GM23248 (cell line): ENCODE measurements at regions not wholly inside any gene's neighbourhood (a gene's known extent, or its start where the extent isn't known, plus 50 kb on each side); places are given as distances from the start of the nearest gene placed in this dataset.
A peak's percentile ranks its signal among the peaks of the same experiment; 100 is the strongest.

ENCODE experiments used
- DNase-seq: peaks from one replicate; pipeline ENCODE4 v3.0.0-alpha.2; 2015
- H2AFZ ChIP-seq: fragments of 200-600 bp; sonication (generic); 2 replicates; pipeline ENCODE4 v1.6.1; 2016; ENCODE audit warnings: antibody characterized with exemption
- H3F3A ChIP-seq: fragments of 200-600 bp; sonication (generic); 2 replicates; pipeline ENCODE4 v1.6.1; 2016; ENCODE audit warnings: mild to moderate bottlenecking, antibody characterized with exemption, mixed run types; ENCODE audit not compliant: insufficient read depth
- H3K27ac ChIP-seq: fragments of 200-600 bp; sonication (generic); 2 replicates; pipeline ENCODE4 v1.5.1; 2016; ENCODE audit warnings: mild to moderate bottlenecking
- H3K27me3 ChIP-seq: fragments of 200-600 bp; sonication (generic); replicated peaks from 2 replicates; pipeline ENCODE4 v1.6.1; 2016; ENCODE audit warnings: mild to moderate bottlenecking; ENCODE audit not compliant: insufficient read depth
- H3K36me3 ChIP-seq: fragments of 200-600 bp; sonication (generic); 2 replicates; pipeline ENCODE4 v1.6.1; 2016; ENCODE audit warnings: low read depth, mild to moderate bottlenecking
- H3K4me1 ChIP-seq: fragments of 200-600 bp; sonication (generic); 2 replicates; pipeline ENCODE4 v1.6.1; 2016; ENCODE audit warnings: mild to moderate bottlenecking; ENCODE audit not compliant: insufficient read depth
- H3K4me2 ChIP-seq: fragments of 200-600 bp; sonication (generic); one replicate; pipeline ENCODE4 v1.6.1; 2016; ENCODE audit warnings: mild to moderate bottlenecking; ENCODE audit not compliant: unreplicated experiment
- H3K4me3 ChIP-seq: fragments of 200-600 bp; sonication (generic); 2 replicates; pipeline ENCODE4 v1.5.1; 2016; ENCODE audit warnings: mild to moderate bottlenecking
- H3K79me2 ChIP-seq: fragments of 200-600 bp; sonication (generic); 2 replicates; pipeline ENCODE4 v1.6.1; 2016; ENCODE audit warnings: mild to moderate bottlenecking; ENCODE audit not compliant: insufficient read depth
- H3K9ac ChIP-seq: fragments of 200-600 bp; sonication (generic); 2 replicates; pipeline ENCODE4 v1.6.1; 2016; ENCODE audit warnings: mild to moderate bottlenecking
- H3K9me2 ChIP-seq: fragments of 200-600 bp; sonication (generic); 2 replicates; pipeline ENCODE4 v1.6.1; 2016; ENCODE audit warnings: mixed run types, mild to moderate bottlenecking, moderate library complexity; ENCODE audit not compliant: insufficient read depth
- H3K9me3 ChIP-seq: fragments of 200-600 bp; sonication (generic); one replicate; pipeline ENCODE4 v1.6.1; 2017; ENCODE audit warnings: low read depth
- H4K20me1 ChIP-seq: fragments of 200-600 bp; sonication (generic); 2 replicates; pipeline ENCODE4 v1.6.0; 2016; ENCODE audit not compliant: insufficient read depth
- EZH2 ChIP-seq: fragments of 200-600 bp; sonication (generic); IDR thresholded peaks from 2 replicates; pipeline ENCODE4 v1.6.1; 2018; ENCODE audit warnings: antibody characterized with exemption, mild to moderate bottlenecking; ENCODE audit not compliant: insufficient read depth, poor library complexity, severe bottlenecking
- EZH2phosphoT487 ChIP-seq: fragments of 200-600 bp; sonication (generic); IDR thresholded peaks from 2 replicates; pipeline ENCODE4 v1.6.1; 2018; ENCODE audit warnings: antibody characterized with exemption, moderate library complexity, mild to moderate bottlenecking, low read depth; ENCODE audit not compliant: insufficient read depth
- WGBS, 2 experiments: methylation state at CpG; one replicate each; pipeline ENCODE4 v1.1.6; 2015 to 2017; ENCODE audit warnings: low lambda C conversion rate in 2 of 2, low coverage in 1 of 2; ENCODE audit errors: missing lambda C conversion rate in 2 of 2; 5-methylcytosine and 5-hydroxymethylcytosine counted together
- in situ Hi-C: fragments of 300-500 bp; cut with MboI; formaldehyde crosslinking; loops from 2 replicates; pipeline ENCODE4 v1.15.0; 2020

- Histone ChIP-seq H3K27ac (no peak overlapping the region), H3K9me3 (no peaks in the 10 kb centered on the region), H3K4me1 (no peaks in the 10 kb centered on the region), H3K4me3 (no peak overlapping the region), H3K27me3 (no peaks in the 10 kb centered on the region), H3K36me3 (no peaks in the 10 kb centered on the region), H3K9me2 (no peaks in the 10 kb centered on the region), H2AFZ (no peak overlapping the region), H3K4me2 (no peak overlapping the region), H3F3A (no peaks in the 10 kb centered on the region), H4K20me1 (no peaks in the 10 kb centered on the region), H3K9ac (no peak overlapping the region), H3K79me2 (no peaks in the 10 kb centered on the region)
- DNase-seq, result no peak
- in situ Hi-C loops, result no loop called here
- no peak for TF ChIP-seq EZH2phosphoT487
- TF ChIP-seq EZH2, result no peak
- 0 to 5% methylated on average over 1 of the region's 1 CpG for WGBS, 2 experiments
Measured at GRCh38 chr12:91542067-91542466, 359.4 kb upstream of the DCN start.

DNA sequence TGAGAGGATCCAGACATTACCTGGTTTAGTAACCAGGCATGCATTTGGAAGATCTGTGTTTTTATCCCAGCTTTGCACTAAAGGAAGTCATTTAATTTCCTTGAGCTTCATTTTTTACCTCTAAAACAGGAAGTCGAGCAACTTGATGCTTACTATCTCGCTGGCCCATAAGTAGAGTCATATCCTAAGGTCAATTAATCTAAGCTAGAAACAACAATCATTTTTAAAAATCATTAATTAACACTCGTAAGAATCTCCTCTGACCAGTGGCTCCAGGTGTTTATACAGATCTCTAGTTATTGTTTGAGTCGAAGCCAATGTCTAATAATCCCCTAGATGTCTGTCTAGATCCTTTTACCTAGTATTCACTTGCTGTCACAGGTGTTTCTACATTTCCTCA lies 355.8 kb upstream of the DCN start:
- Histone ChIP-seq H3K79me2 (no peaks in the 10 kb centered on the region), H3K4me2 (no peak overlapping the region), H3K27ac (no peak overlapping the region), H3K9ac (no peak overlapping the region), H2AFZ (no peak overlapping the region), H3F3A (no peaks in the 10 kb centered on the region), H3K27me3 (no peaks in the 10 kb centered on the region), H3K9me3 (no peaks in the 10 kb centered on the region), H3K9me2 (no peaks in the 10 kb centered on the region), H4K20me1 (no peaks in the 10 kb centered on the region), H3K36me3 (no peaks in the 10 kb centered on the region), H3K4me1 (no peaks in the 10 kb centered on the region), H3K4me3 (no peak overlapping the region)
- TF ChIP-seq EZH2 (no peak), EZH2phosphoT487 (no peak)
- DNase-seq, result no peak
- 24 to 33% methylated on average over 4 of the region's 4 CpGs for WGBS, 2 experiments
- in situ Hi-C loops, result no loop called here

GRCh38 chr12:91533366-91533765 lies 350.7 kb upstream of the DCN start:
- WGBS, 2 experiments, result 43 to 70% methylated on average over 1 of the region's 1 CpG
- in situ Hi-C loops, result no loop called here

GRCh38 chr12:91529829-91530228 lies 347.2 kb upstream of the DCN start:
- H2AFZ ChIP-seq, result no peak overlapping the region
- no peaks in the 10 kb centered on the region for H3K4me1 ChIP-seq
- H3F3A ChIP-seq, result no peaks in the 10 kb centered on the region
- no peaks in the 10 kb centered on the region for H3K9me3 ChIP-seq
- no peaks in the 10 kb centered on the region for H3K79me2 ChIP-seq
- no peaks in the 10 kb centered on the region for H3K36me3 ChIP-seq
- no peak for TF ChIP-seq EZH2phosphoT487
- TF ChIP-seq EZH2, result no peak
- DNase-seq, result peak; percentile 1
- H4K20me1 ChIP-seq, result no peaks in the 10 kb centered on the region
- no peak overlapping the region for H3K4me2 ChIP-seq
- no peak overlapping the region for H3K4me3 ChIP-seq
- H3K9ac ChIP-seq, result no peak overlapping the region
- no peak overlapping the region for H3K27ac ChIP-seq
- 67 to 78% methylated on average over 1 of the region's 1 CpG for WGBS, 2 experiments
- H3K9me2 ChIP-seq, result no peaks in the 10 kb centered on the region
- in situ Hi-C loops, result no loop called here
- no peaks in the 10 kb centered on the region for H3K27me3 ChIP-seq

More at GRCh38 chr12:91533366-91533765, 350.7 kb upstream of the DCN start:
- no peak for DNase-seq
- no peak overlapping the region for H2AFZ ChIP-seq
- no peaks in the 10 kb centered on the region for H3K36me3 ChIP-seq
- H3K9me2 ChIP-seq, result no peaks in the 10 kb centered on the region
- H3K27ac ChIP-seq, result no peak overlapping the region
- H3K4me2 ChIP-seq, result no peak overlapping the region
- no peaks in the 10 kb centered on the region for H3K27me3 ChIP-seq
- H3K4me1 ChIP-seq, result no peaks in the 10 kb centered on the region
- H3F3A ChIP-seq, result no peaks in the 10 kb centered on the region
- no peaks in the 10 kb centered on the region for H3K79me2 ChIP-seq
- H3K9ac ChIP-seq, result no peak overlapping the region
- H3K9me3 ChIP-seq, result no peaks in the 10 kb centered on the region
- no peaks in the 10 kb centered on the region for H4K20me1 ChIP-seq
- no peak for TF ChIP-seq EZH2
- no peak for TF ChIP-seq EZH2phosphoT487
- H3K4me3 ChIP-seq, result no peak overlapping the region

- no peaks in the 10 kb centered on the region for H3K79me2 ChIP-seq
- H3K9me2 ChIP-seq, result no peaks in the 10 kb centered on the region
- H3K4me1 ChIP-seq, result no peaks in the 10 kb centered on the region
- H3K27ac ChIP-seq, result no peak overlapping the region
- no peaks in the 10 kb centered on the region for H3F3A ChIP-seq
- H3K27me3 ChIP-seq, result no peaks in the 10 kb centered on the region
- H4K20me1 ChIP-seq, result no peaks in the 10 kb centered on the region
- in situ Hi-C loops, result no loop called here
- H3K36me3 ChIP-seq, result no peaks in the 10 kb centered on the region
- H3K9me3 ChIP-seq, result no peaks in the 10 kb centered on the region
- no peak overlapping the region for H3K4me3 ChIP-seq
- no peak overlapping the region for H2AFZ ChIP-seq
- TF ChIP-seq EZH2 (no peak), EZH2phosphoT487 (no peak)
- no peak for DNase-seq
- 49 to 61% methylated on average over 4 of the region's 4 CpGs for WGBS, 2 experiments
- H3K4me2 ChIP-seq, result no peak overlapping the region
- no peak overlapping the region for H3K9ac ChIP-seq
Measured at GRCh38 chr12:91523831-91524230, 341.2 kb upstream of the DCN start.
